Psoas muscle (tissue), 7 donors: ENCODE measurements at regions not wholly inside any gene's neighbourhood (a gene's known extent, or its start where the extent isn't known, plus 50 kb on each side); places are given as distances from the start of the nearest gene placed in this dataset.

Experiments used
- ATAC-seq, 4 donors: fragments of 200-7000 bp; cut with Tn5 transposase; one replicate each; pipeline ENCODE4 v1.9.1; 2020; ENCODE audit warnings: moderate library complexity in 3 of 4, mild to moderate bottlenecking in 2 of 4
- DNase-seq, 2 donors: peaks; one replicate each; pipeline ENCODE4 v3.0.0-alpha.2; 2020
- H3K27ac ChIP-seq: fragments of 200-600 bp; one replicate; pipeline ENCODE4 v1.8.0; 2022
- H3K27me3 ChIP-seq, 3 donors: fragments of 200-600 bp in 1 of 3; one replicate each; pipeline versions ENCODE4 v1.6.1 to v1.8.0; 2013 to 2022; ENCODE audit warnings: low read length in 2 of 3, mild to moderate bottlenecking in 2 of 3, moderate library complexity in 1 of 3; ENCODE audit not compliant: insufficient read depth in 3 of 3
- H3K36me3 ChIP-seq, 2 donors: fragments of 200-600 bp in 1 of 2; one replicate each; pipeline versions ENCODE4 v1.6.1 to v1.8.0; 2013 to 2022; ENCODE audit warnings: low read depth in 1 of 2, mild to moderate bottlenecking in 1 of 2, moderate library complexity in 1 of 2; ENCODE audit not compliant: insufficient read depth in 1 of 2
- H3K4me1 ChIP-seq: fragments of 200-600 bp; one replicate; pipeline ENCODE4 v1.8.0; 2022
- H3K4me3 ChIP-seq: fragments of 200-600 bp; one replicate; pipeline ENCODE4 v1.8.0; 2022; ENCODE audit warnings: mild to moderate bottlenecking
- H3K9me3 ChIP-seq: fragments of 200-600 bp; one replicate; pipeline ENCODE4 v1.8.0; 2022
- CTCF ChIP-seq: fragments of 200-600 bp; IDR thresholded peaks from one replicate; pipeline ENCODE4 v1.8.0; 2022; ENCODE audit warnings: antibody characterized with exemption
- WGBS, 3 donors: extraction: QIAGEN DNeasy Blood & Tissue Kit; methylation state at CpG; one replicate each; pipeline versions ENCODE4 v1.1.6 to v1.1.7; 2013; 5-methylcytosine and 5-hydroxymethylcytosine counted together
- intact Hi-C, 2 donors: fragments of 100-400 bp; cut with DNase I; formaldehyde crosslinking; loops; one replicate each; pipeline versions ENCODE4 v1.11.0 to v1.14.2; 2022
- donor health status: healthy with polysubstance abuse.
- donor health status: DM: no; HTN: no; CAD: no; lungs with moderate emphysema.
- donor health status: Bipolar disorder and iron deficiency.
- donor health status: healthy.
- donor health status: DM: yes; HTN: yes; CAD: no.
- donor health status: DM: no; HTN: no; CAD: no.
- donor health status: DM: yes; HTN: yes; CAD: no.

- H3K36me3 ChIP-seq = no peaks in the 10 kb centered on the region
- intact Hi-C loops = no loop called here
- H3K27ac ChIP-seq = no peak overlapping the region
- ATAC-seq (no peak), DNase-seq (no peak)
- H3K4me3 ChIP-seq = no peak overlapping the region
- no peak for TF ChIP-seq CTCF
- no peaks in the 10 kb centered on the region for H3K4me1 ChIP-seq
- no peaks in the 10 kb centered on the region for H3K27me3 ChIP-seq
- H3K9me3 ChIP-seq = peaks cover 5% of the 10 kb centered on the region
- 78 to 79% (median 79%) methylated on average over 2 of the region's 2 CpGs for WGBS, 3 donors
Measured at GRCh38 chr2:74735009-74735408, 81.0 kb downstream of the SEMA4F start.

- peaks cover 2% of the 10 kb centered on the region for H3K4me1 ChIP-seq
- no peak for ATAC-seq
- intact Hi-C loops = no loop called here
- DNase-seq = no peak
- H3K36me3 ChIP-seq = no peaks in the 10 kb centered on the region
- no peak overlapping the region for H3K27ac ChIP-seq
- 41 to 46% (median 45%) methylated on average over 3 of the region's 3 CpGs for WGBS, 3 donors
- TF ChIP-seq CTCF = no peak
- H3K9me3 ChIP-seq = peaks cover 5% of the 10 kb centered on the region
- no peak overlapping the region for H3K4me3 ChIP-seq
- no peaks in the 10 kb centered on the region for H3K27me3 ChIP-seq
Measured at GRCh38 chr2:74735564-74735963, 81.5 kb downstream of the SEMA4F start.

- H3K9me3 ChIP-seq = peaks cover 5% of the 10 kb centered on the region
- H3K27ac ChIP-seq = no peak overlapping the region
- H3K36me3 ChIP-seq = no peaks in the 10 kb centered on the region
- DNase-seq = no peak
- ATAC-seq = no peak
- no peaks in the 10 kb centered on the region for H3K27me3 ChIP-seq
- WGBS, 3 donors = 60 to 73% (median 70%) methylated on average over 2 of the region's 2 CpGs
- no peak overlapping the region for H3K4me3 ChIP-seq
- intact Hi-C loops = no loop called here
- TF ChIP-seq CTCF = no peak
- H3K4me1 ChIP-seq = peaks cover 12% of the 10 kb centered on the region
Measured at GRCh38 chr2:74736589-74736988, 82.5 kb downstream of the SEMA4F start.

- peaks cover 24% of the 10 kb centered on the region for H3K4me1 ChIP-seq
- DNase-seq (no peak), ATAC-seq (no peak)
- peaks cover 5% of the 10 kb centered on the region for H3K9me3 ChIP-seq
- H3K4me3 ChIP-seq = no peak overlapping the region
- intact Hi-C loops = no loop called here
- 54 to 71% (median 69%) methylated on average over 6 of the region's 6 CpGs for WGBS, 3 donors
- no peaks in the 10 kb centered on the region for H3K36me3 ChIP-seq
- TF ChIP-seq CTCF = no peak
- no peak overlapping the region for H3K27ac ChIP-seq
- no peaks in the 10 kb centered on the region for H3K27me3 ChIP-seq
Measured at GRCh38 chr2:74738586-74738985, 84.5 kb downstream of the SEMA4F start.

GRCh38 chr2:74739129-74739528 lies 85.1 kb downstream of the SEMA4F start:
- Histone ChIP-seq H3K4me3 (no peak overlapping the region), H3K27me3 (no peaks in the 10 kb centered on the region), H3K9me3 (peaks cover 5% of the 10 kb centered on the region), H3K36me3 (no peaks in the 10 kb centered on the region), H3K4me1 (peaks cover 24% of the 10 kb centered on the region), H3K27ac (no peak overlapping the region)
- no peak for TF ChIP-seq CTCF
- DNase-seq (no peak), ATAC-seq (no peak)
- intact Hi-C loops = no loop called here
